HG03442 (cell line): ENCODE measurements at regions not wholly inside any gene's neighbourhood (a gene's known extent, or its start where the extent isn't known, plus 50 kb on each side); places are given as distances from the start of the nearest gene placed in this dataset.

Source experiments
- ATAC-seq: cut with Tn5 transposase; IDR thresholded peaks from one replicate; pipeline ENCODE4 v1.9.1; 2021; ENCODE audit warnings: mild to moderate bottlenecking, moderate library complexity; ENCODE audit not compliant: unreplicated experiment

- no peak for ATAC-seq
Observed at GRCh38 chr21:32184485-32184884, 94.4 kb downstream of the MIS18A start.

GRCh38 chr21:32184065-32184464 is 94.8 kb downstream of the MIS18A start:
- ATAC-seq, result no peak

- ATAC-seq, result no peak
Observed at GRCh38 chr21:32183396-32183795, 95.5 kb downstream of the MIS18A start.

DNA sequence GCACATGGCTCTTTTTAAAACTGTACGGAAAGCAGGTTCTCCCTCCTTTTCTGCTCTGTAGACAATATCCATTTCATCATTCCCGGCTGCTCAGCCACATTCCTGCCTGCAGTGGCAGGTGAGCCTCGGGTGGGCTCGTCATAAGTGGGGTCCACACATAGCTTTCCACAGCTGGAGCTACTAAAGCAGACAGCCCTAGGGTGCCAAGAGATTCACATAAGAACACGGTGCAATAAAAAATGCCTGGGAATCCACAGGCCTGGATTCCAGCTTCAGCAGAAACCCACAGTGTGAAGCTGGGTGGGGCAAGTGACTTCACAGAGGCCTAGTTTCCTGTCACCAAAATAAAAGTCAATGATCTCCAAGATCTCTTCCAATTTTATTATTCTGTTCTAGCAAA is 96.4 kb downstream of the MIS18A start:
- no peak for ATAC-seq

DNA sequence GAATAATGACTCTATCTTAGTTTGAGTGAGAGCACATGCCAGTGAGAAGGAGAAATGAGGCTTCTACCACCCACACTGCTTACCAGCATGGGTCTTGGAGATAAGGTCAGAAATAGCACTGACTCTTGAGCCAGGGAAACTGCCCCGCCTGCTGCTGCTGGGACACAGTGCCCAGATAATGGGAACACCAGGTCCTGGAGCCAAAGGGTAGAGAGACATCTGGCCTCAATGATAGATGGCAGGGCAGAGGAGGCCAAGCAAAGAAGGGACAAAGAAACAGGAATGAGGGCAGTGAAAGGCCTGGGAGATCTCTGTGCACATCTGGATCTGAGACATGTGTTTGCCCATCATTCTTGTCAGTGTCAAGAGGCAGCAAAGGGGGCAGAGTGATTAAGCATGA is 97.4 kb downstream of the MIS18A start:
- ATAC-seq, result no peak

DNA sequence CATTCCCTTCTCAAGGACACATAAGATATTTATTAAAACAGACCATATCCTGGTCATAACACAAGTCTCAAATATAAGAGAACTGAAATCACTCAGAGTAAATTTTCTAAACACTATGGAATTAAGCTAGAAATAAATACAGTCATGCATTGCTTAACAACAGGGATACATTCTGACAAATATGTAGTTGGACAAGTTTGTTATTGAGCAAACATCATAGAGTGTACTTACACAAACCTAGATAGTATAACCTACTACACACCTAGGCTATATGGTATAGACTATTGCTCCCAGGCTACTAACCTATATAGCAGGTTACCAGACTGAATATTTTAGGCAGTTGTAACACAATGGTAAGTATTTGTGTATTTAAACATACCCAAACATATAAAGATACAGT is 104.0 kb downstream of the MIS18A start:
- no peak for ATAC-seq

- no peak for ATAC-seq
Observed at GRCh38 chr21:32173121-32173724, 105.6 kb downstream of the MIS18A start.

GRCh38 chr21:32172106-32172505 is 106.7 kb downstream of the MIS18A start:
- no peak for ATAC-seq

GRCh38 chr21:32167513-32167912 is 111.3 kb downstream of the MIS18A start:
- ATAC-seq, result no peak

DNA sequence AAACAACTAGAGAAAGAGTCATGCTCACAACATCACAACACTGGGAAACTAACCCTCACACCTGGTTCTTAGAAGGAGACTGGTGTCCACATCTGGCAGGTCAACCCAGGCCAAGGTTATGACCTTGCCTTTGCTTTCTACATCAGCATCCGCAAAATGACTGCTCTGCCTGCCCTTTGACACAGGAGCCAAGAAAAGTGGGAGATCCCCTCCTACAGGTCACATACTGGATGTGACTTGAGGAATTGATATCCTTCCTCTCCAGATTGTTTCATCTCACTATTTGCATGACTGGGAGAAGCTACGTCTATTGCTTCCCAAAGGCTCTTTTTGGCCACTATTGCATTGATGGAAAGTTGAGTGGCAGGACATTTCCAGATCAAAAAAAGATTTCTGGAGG is 115.5 kb downstream of the MIS18A start:
- no peak for ATAC-seq

DNA sequence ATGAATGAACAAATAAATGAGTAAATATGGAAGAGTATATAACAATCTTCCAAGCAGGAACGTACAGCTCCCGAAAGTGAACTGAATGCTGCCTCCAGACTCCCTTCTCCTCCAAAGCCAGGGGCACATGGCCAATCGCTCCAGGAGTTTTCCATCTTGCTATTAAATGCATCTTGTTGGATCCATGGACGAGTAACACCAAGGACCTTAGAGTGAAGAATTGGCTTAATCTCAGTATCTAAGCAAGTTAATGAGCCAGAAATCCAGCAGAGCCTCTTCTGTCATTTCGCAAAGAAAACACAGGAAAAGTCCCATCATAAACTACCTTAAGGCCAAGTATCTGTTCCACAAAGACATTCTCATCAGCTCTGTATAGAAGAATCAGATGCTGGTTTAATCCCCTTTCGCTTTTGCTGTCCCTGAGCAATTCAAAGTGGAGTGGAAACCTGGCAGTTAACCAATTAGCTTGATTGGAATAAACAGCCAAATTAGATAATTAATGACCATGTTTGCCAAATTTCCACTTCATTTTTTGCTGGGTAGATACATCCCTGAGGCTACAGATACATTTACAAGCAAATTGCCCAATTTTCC is 116.0 kb downstream of the MIS18A start:
- ATAC-seq, result no peak

GRCh38 chr21:32155226-32155625 is 123.6 kb downstream of the MIS18A start:
- no peak for ATAC-seq

GRCh38 chr21:32147041-32147440 is 131.8 kb downstream of the MIS18A start:
- no peak for ATAC-seq

DNA sequence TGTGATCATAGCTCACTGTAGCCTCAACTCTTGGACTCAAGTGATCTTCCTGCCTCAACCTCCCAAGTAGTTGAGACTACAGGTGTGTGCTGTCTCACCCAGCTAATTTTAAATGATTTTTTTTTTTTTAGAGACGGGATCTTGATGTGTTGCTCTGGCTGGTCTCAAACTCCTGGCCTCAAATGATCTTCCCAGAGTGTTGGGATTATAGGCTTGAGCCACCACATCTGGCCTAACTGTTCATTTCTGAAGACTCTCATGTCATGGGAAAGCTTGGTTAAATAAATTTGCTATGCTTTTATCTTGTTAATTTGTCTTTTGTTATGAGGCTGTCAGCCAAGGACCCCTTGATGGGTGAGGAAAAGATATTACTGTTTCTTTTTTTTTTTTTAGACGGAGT is 134.0 kb downstream of the MIS18A start:
- no peak for ATAC-seq

DNA sequence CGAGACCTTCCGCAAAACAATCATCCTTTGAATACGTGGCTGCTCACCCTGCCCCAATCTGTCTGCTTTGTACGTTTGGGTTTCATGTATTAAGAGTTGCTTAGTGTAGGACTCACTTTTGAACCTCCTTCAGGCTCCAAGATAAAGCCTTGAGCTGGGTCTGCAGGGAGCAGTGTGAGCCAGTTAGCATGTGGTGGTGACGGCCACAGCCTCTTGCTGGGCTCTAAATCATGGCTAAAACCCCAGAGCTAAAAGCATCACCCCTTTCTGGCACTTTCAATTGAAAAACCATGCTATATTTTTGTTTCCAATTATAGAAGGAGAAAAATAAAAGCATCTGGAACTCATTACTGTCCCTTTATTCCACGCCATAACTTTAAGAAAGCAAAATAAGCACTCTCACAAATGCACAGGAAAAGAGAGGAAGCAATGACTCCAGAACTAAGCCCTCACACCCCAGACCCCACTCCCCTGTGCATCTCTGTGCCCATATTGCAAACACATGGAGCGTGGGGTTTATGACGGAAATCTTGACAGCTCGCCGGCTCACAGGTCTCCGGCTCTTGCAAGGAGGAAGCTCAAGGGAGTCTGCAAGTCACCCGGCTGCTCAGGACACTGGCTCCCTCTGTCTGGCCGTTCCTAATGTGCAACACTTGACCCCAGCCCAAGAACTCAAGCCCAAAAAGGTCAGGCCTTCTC is 135.5 kb downstream of the MIS18A start:
- ATAC-seq, result no peak

DNA sequence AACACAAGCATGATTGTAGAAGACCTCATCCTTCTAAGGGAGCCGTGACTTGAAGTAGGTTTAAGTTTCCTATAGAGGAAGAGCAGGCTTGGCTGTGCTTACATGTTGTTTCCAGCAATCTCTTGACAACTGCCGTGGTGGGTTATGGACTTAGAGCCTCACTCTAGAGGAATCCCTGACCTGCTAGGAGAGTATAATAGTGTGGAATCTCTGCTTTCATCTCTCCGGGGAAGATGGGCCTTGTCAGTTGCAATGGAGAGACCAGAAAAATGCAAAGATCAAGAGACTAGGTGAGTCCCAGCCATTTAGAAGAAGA is 137.6 kb downstream of the MIS18A start:
- ATAC-seq, result no peak

- no peak for ATAC-seq
Observed at GRCh38 chr21:32140604-32141317, 138.1 kb downstream of the MIS18A start.

DNA sequence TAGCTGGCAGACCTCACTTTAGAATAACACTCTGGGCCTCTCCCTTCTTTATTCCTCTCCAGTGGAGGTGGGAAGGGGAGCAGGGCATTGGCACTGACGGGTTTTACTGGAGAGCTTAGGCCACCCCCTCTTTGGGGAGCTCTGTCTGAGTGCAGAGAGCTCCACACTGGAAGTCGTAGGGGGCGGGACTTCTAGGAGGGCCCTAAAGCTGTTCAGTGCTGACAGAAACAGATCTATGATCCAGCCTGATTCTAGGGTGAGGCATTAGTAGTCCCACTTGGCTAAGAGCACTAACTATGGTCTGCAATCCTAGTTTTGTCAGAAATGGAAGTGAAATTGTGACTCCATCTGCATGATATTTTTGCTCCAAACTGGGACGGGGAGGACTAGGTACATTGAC is 138.7 kb downstream of the MIS18A start:
- ATAC-seq, result no peak

DNA sequence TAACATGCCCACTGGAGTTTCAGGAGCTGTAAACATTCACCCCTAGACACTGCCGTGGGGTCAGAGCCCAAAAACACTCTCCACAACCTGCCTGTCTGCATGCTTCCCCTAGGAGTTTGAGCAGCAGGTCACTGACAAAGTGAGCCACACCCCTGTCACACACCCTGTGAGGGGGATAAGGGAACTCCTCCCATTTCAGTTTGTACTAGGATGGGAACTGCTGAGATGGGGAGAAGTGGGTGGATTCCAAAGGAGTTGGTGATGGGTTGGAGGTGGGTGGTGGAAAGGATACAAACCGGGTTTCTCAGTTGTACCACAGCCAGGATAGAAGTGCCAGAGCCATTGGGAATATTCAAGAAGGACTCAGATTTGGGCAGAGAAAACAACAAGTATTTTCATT is 140.2 kb downstream of the MIS18A start:
- no peak for ATAC-seq

DNA sequence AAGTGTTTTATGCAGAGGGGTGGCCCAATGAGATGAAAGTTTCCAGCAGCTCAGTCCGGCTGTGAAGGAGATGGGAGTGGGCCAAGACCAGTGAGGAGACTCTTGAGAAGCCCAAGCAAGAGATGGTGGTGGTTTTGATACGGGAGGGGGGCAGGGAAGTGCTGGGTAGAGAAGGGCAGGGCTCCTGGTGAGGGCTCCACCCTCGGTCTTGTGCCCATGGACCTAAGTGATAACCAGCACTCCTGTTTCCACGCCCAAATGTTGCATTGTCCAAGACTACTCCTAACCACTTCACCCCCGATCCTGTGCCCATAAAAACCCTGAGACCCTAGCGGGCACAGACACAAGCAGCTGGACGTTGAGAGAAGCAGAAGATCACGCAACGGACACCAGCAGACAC is 140.9 kb downstream of the MIS18A start:
- no peak for ATAC-seq

GRCh38 chr21:32137266-32137665 is 141.6 kb downstream of the MIS18A start:
- ATAC-seq, result no peak

GRCh38 chr21:32136546-32136945 is 142.3 kb downstream of the MIS18A start:
- ATAC-seq, result no peak
